ENCODE measurements at regions not wholly inside any gene's neighbourhood (a gene's known extent, or its start where the extent isn't known, plus 50 kb on each side); places are given as distances from the start of the nearest gene placed in this dataset.

GRCh38 chr12:3379079-3379478, 111.9 kb upstream of the PRMT8 start:
- TF ChIP-seq CTCF (IDR thresholded peaks at IDR 0.05; ENCODE audit: extremely low read depth in 1 of 2, insufficient read depth in 1 of 2, low read depth in 1 of 2, low read length in 2 of 2) = no peak
- no peak for TF ChIP-seq POLR2AphosphoS5 (IDR thresholded peaks at IDR 0.05; ENCODE audit: insufficient read depth, low read depth, low read length)
- TF ChIP-seq MYC (IDR thresholded peaks at IDR 0.05; ENCODE audit: low read depth, low read length) = no peak
- no peak for TF ChIP-seq POLR2A (IDR thresholded peaks at IDR 0.05; ENCODE audit: low read depth, low read length)
- TF ChIP-seq JUN (IDR thresholded peaks at IDR 0.05; ENCODE audit: borderline replicate concordance, insufficient read depth, insufficient read length, low read depth) = no peak
- TF ChIP-seq FOS (IDR thresholded peaks at IDR 0.05; ENCODE audit: borderline replicate concordance, insufficient read depth, low read length) = no peak
- no peak for TF ChIP-seq EZH2 (IDR thresholded peaks at IDR 0.05; ENCODE audit: borderline replicate concordance, low read depth, low read length, severe bottlenecking)
